ENCODE measurements at regions not wholly inside any gene's neighbourhood (a gene's known extent, or its start where the extent isn't known, plus 50 kb on each side); places are given as distances from the start of the nearest gene placed in this dataset.

GRCh38 chr3:72665701-72666446 lies 182.4 kb downstream of the SHQ1 start:
- TF ChIP-seq, protein P1, sequence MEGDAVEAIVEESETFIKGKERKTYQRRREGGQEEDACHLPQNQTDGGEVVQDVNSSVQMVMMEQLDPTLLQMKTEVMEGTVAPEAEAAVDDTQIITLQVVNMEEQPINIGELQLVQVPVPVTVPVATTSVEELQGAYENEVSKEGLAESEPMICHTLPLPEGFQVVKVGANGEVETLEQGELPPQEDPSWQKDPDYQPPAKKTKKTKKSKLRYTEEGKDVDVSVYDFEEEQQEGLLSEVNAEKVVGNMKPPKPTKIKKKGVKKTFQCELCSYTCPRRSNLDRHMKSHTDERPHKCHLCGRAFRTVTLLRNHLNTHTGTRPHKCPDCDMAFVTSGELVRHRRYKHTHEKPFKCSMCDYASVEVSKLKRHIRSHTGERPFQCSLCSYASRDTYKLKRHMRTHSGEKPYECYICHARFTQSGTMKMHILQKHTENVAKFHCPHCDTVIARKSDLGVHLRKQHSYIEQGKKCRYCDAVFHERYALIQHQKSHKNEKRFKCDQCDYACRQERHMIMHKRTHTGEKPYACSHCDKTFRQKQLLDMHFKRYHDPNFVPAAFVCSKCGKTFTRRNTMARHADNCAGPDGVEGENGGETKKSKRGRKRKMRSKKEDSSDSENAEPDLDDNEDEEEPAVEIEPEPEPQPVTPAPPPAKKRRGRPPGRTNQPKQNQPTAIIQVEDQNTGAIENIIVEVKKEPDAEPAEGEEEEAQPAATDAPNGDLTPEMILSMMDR (conservative IDR thresholded peaks at IDR 0.05) = peak; percentile 83
- no peaks in the 10 kb centered on the region for H3K36me3 Mint-ChIP-seq (ENCODE audit: insufficient read depth in 1 of 3, low read depth in 3 of 3)

More at GRCh38 chr3:72665701-72666446, 182.4 kb downstream of the SHQ1 start:
- Histone ChIP-seq H2BK120ac (ENCODE audit: low read depth, low read length, poor library complexity, severe bottlenecking) (no peak overlapping the region), H4K8ac (replicated peaks; ENCODE audit: insufficient read length, low read depth, low read length) (no peak overlapping the region), H3K4me1 (ENCODE audit: insufficient read depth, low read length) (no peaks in the 10 kb centered on the region), H2BK5ac (ENCODE audit: insufficient read length, low read length) (no peak overlapping the region), H3K23ac (ENCODE audit: insufficient read length, low read depth, low read length) (no peak overlapping the region), H2AK5ac (ENCODE audit: insufficient read length, low read length) (no peak overlapping the region), H4K91ac (ENCODE audit: insufficient read length, low read depth, low read length) (no peak overlapping the region), H3T11ph (ENCODE audit: low read length) (no peak overlapping the region), H4K5ac (ENCODE audit: insufficient read length, low read depth, low read length) (no peak overlapping the region), H3K56ac (ENCODE audit: insufficient read length, low read depth, low read length) (no peak overlapping the region), H3K4me2 (ENCODE audit: insufficient read depth, insufficient read length, low read length) (no peak overlapping the region), H3K14ac (ENCODE audit: insufficient read depth, low read length) (no peak overlapping the region), H3K23me2 (ENCODE audit: insufficient read length, low read depth, low read length, poor library complexity, severe bottlenecking) (no peaks in the 10 kb centered on the region), H2BK12ac (ENCODE audit: insufficient read length, low read depth, low read length) (no peak overlapping the region), H2BK15ac (ENCODE audit: low read depth, low read length) (no peak overlapping the region), H3K9me3 (ENCODE audit: control insufficient read depth, low read depth, low read length) (no peaks in the 10 kb centered on the region), H2AFZ (ENCODE audit: low read length) (no peak overlapping the region), H3K18ac (ENCODE audit: insufficient read length, low read depth, low read length) (no peak overlapping the region), H3K9ac (ENCODE audit: extremely low read depth, insufficient read length, low read length) (no peak overlapping the region), H3K27me3 (ENCODE audit: insufficient read depth, low read length) (no peaks in the 10 kb centered on the region), H3K79me1 (ENCODE audit: insufficient read depth, low read depth, low read length, poor library complexity, severe bottlenecking) (no peaks in the 10 kb centered on the region), H3K79me2 (ENCODE audit: insufficient read depth, low read length) (no peaks in the 10 kb centered on the region), H2BK20ac (ENCODE audit: low read depth, low read length, poor library complexity, severe bottlenecking) (no peak overlapping the region), H4K20me1 (ENCODE audit: control insufficient read depth, insufficient read depth, insufficient read length) (no peaks in the 10 kb centered on the region), H3K27ac (ENCODE audit: insufficient read length, low read depth, low read length) (no peak overlapping the region), H3K4ac (ENCODE audit: low read depth, low read length) (no peak overlapping the region)
- Mint-ChIP-seq H3K4me1 (peaks cover 4 to 13% of the 10 kb centered on the region in 2 experiments), H3K27me3 (ENCODE audit: low read depth) (no peaks in the 10 kb centered on the region; the same call in 1 of the 2 replicates), H3K9me3 (peaks cover 0 to 4% of the 10 kb centered on the region in 2 experiments; a peak in 1 of 5 replicates), H3K4me3 (no peak overlapping the region), H3K27ac (no peak overlapping the region)
- DNase-seq = peak; percentile 37
- no CpG with 5 or more reads among the region's 13 CpGs for WGBS (ENCODE audit: extremely low coverage, insufficient read length, low lambda C conversion rate)

All from H9 (cell line).